OCI-LY1 (cell line): ENCODE measurements at regions not wholly inside any gene's neighbourhood (a gene's known extent, or its start where the extent isn't known, plus 50 kb on each side); places are given as distances from the start of the nearest gene placed in this dataset.

Source experiments
- H2AFZ ChIP-seq: fragments of 200-600 bp; sonication (generic), shearing (Covaris generic); 2 replicates; pipeline ENCODE4 v1.6.0; 2014; ENCODE audit warnings: antibody characterized with exemption, mild to moderate bottlenecking, low read length
- H3F3A ChIP-seq: fragments of 200-600 bp; sonication (generic), shearing (Covaris generic); 2 replicates; pipeline ENCODE4 v1.6.0; 2014; ENCODE audit warnings: mild to moderate bottlenecking, antibody characterized with exemption, low read length, moderate library complexity; ENCODE audit not compliant: insufficient read depth
- H3K27ac ChIP-seq: fragments of 200-600 bp; sonication (generic); 2 replicates; pipeline ENCODE4 v1.5.1; 2014; ENCODE audit warnings: low read length, mixed run types, mild to moderate bottlenecking, low read depth; ENCODE audit not compliant: poor library complexity, severe bottlenecking
- H3K27me3 ChIP-seq: fragments of 200-600 bp; sonication (generic); 2 replicates; pipeline ENCODE4 v1.6.0; 2014; ENCODE audit warnings: antibody characterized with exemption, mild to moderate bottlenecking, low read length, moderate library complexity; ENCODE audit not compliant: insufficient read depth
- H3K36me3 ChIP-seq: fragments of 200-600 bp; sonication (generic); 2 replicates; pipeline ENCODE4 v1.6.1; 2014; ENCODE audit warnings: mild to moderate bottlenecking, antibody characterized with exemption, low read length, moderate library complexity, mixed read lengths; ENCODE audit not compliant: insufficient read depth
- H3K4me1 ChIP-seq: fragments of 200-600 bp; sonication (generic); 2 replicates; pipeline ENCODE4 v1.5.1; 2014; ENCODE audit warnings: mild to moderate bottlenecking, low read length, moderate library complexity; ENCODE audit not compliant: insufficient read depth, severe bottlenecking
- H3K4me2 ChIP-seq: fragments of 200-600 bp; sonication (generic), shearing (Covaris generic); 2 replicates; pipeline ENCODE4 v1.6.1; 2014; ENCODE audit warnings: low read length
- H3K4me3 ChIP-seq: fragments of 200-600 bp; sonication (generic); 2 replicates; pipeline ENCODE4 v1.5.1; 2014; ENCODE audit warnings: low read length, low read depth, mild to moderate bottlenecking, mixed read lengths; ENCODE audit not compliant: poor library complexity, severe bottlenecking
- H3K79me2 ChIP-seq: fragments of 200-600 bp; shearing (Covaris generic); 2 replicates; pipeline ENCODE4 v1.6.1; 2016; ENCODE audit warnings: mixed run types, low read length, mixed read lengths; ENCODE audit not compliant: insufficient read depth
- H3K9ac ChIP-seq: fragments of 200-600 bp; sonication (generic), shearing (Covaris generic); 2 replicates; pipeline ENCODE4 v1.6.1; 2014; ENCODE audit warnings: mild to moderate bottlenecking, low read length, mixed read lengths
- H3K9me2 ChIP-seq: fragments of 200-600 bp; sonication (generic), shearing (Covaris generic); 2 replicates; pipeline ENCODE4 v1.6.1; 2014; ENCODE audit warnings: low read depth, mild to moderate bottlenecking, low read length, mixed read lengths
- H3K9me3 ChIP-seq: fragments of 200-600 bp; shearing (Covaris generic); 2 replicates; pipeline ENCODE4 v1.6.1; 2014; ENCODE audit warnings: low read length, mixed read lengths
- H4K20me1 ChIP-seq: fragments of 200-600 bp; sonication (generic), shearing (Covaris generic); 2 replicates; pipeline ENCODE4 v1.6.0; 2016; ENCODE audit warnings: mild to moderate bottlenecking, low read length; ENCODE audit not compliant: insufficient read depth
- CTCF ChIP-seq: fragments of 200-600 bp; sonication (generic), shearing (Covaris generic); IDR thresholded peaks from 2 replicates; pipeline ENCODE4 v1.5.1; 2017; ENCODE audit warnings: mild to moderate bottlenecking, antibody characterized with exemption, low read length, moderate library complexity, mixed read lengths
- EZH2 ChIP-seq: fragments of 200-600 bp; sonication (generic), shearing (Covaris generic); IDR thresholded peaks from 2 replicates; pipeline ENCODE4 v1.8.0; 2017; ENCODE audit warnings: borderline replicate concordance, mixed run types, mild to moderate bottlenecking, antibody characterized with exemption, low read length, moderate library complexity, mixed read lengths

GRCh38 chr13:90402102-90402501, 945.4 kb upstream of the MIR17HG start:
- Histone ChIP-seq H3K4me1 (no peaks in the 10 kb centered on the region), H3K4me2 (no peak overlapping the region), H3K9me2 (no peaks in the 10 kb centered on the region), H3K4me3 (no peak overlapping the region), H3K36me3 (no peaks in the 10 kb centered on the region), H3K79me2 (no peaks in the 10 kb centered on the region), H3K27ac (no peak overlapping the region), H3F3A (no peaks in the 10 kb centered on the region), H4K20me1 (no peaks in the 10 kb centered on the region), H3K9ac (no peak overlapping the region), H2AFZ (no peak overlapping the region), H3K27me3 (no peaks in the 10 kb centered on the region), H3K9me3 (no peaks in the 10 kb centered on the region)
- no peak for TF ChIP-seq CTCF
- no peak for TF ChIP-seq EZH2

- H2AFZ ChIP-seq = no peak overlapping the region
- H3K4me2 ChIP-seq = no peak overlapping the region
- no peaks in the 10 kb centered on the region for H3K36me3 ChIP-seq
- H3F3A ChIP-seq = no peaks in the 10 kb centered on the region
- H3K9me2 ChIP-seq = no peaks in the 10 kb centered on the region
- H3K79me2 ChIP-seq = no peaks in the 10 kb centered on the region
- H3K9ac ChIP-seq = no peak overlapping the region
- H3K4me1 ChIP-seq = no peaks in the 10 kb centered on the region
- no peaks in the 10 kb centered on the region for H4K20me1 ChIP-seq
- no peak overlapping the region for H3K4me3 ChIP-seq
- no peaks in the 10 kb centered on the region for H3K27me3 ChIP-seq
- H3K9me3 ChIP-seq = no peaks in the 10 kb centered on the region
- no peak overlapping the region for H3K27ac ChIP-seq
- TF ChIP-seq CTCF (no peak), EZH2 (no peak)
Observed at GRCh38 chr13:90402613-90403012, 944.9 kb upstream of the MIR17HG start.

- no peaks in the 10 kb centered on the region for H3K36me3 ChIP-seq
- no peak overlapping the region for H3K9ac ChIP-seq
- no peaks in the 10 kb centered on the region for H4K20me1 ChIP-seq
- no peak overlapping the region for H2AFZ ChIP-seq
- no peak overlapping the region for H3K27ac ChIP-seq
- H3K27me3 ChIP-seq = no peaks in the 10 kb centered on the region
- no peak overlapping the region for H3K4me2 ChIP-seq
- H3K4me3 ChIP-seq = no peak overlapping the region
- no peaks in the 10 kb centered on the region for H3K9me3 ChIP-seq
- no peaks in the 10 kb centered on the region for H3K4me1 ChIP-seq
- no peaks in the 10 kb centered on the region for H3K9me2 ChIP-seq
- no peak for TF ChIP-seq CTCF
- TF ChIP-seq EZH2 = no peak
- no peaks in the 10 kb centered on the region for H3K79me2 ChIP-seq
- no peaks in the 10 kb centered on the region for H3F3A ChIP-seq
Observed at GRCh38 chr13:90403330-90404082, 944.0 kb upstream of the MIR17HG start.
